ENCODE measurements at regions not wholly inside any gene's neighbourhood (a gene's known extent, or its start where the extent isn't known, plus 50 kb on each side); places are given as distances from the start of the nearest gene placed in this dataset.
"Not testable (repeated sequence)": the region's sequence is repeated elsewhere in the genome, so short reads cannot be mapped to it uniquely, and the experiment has no call there.

DNA sequence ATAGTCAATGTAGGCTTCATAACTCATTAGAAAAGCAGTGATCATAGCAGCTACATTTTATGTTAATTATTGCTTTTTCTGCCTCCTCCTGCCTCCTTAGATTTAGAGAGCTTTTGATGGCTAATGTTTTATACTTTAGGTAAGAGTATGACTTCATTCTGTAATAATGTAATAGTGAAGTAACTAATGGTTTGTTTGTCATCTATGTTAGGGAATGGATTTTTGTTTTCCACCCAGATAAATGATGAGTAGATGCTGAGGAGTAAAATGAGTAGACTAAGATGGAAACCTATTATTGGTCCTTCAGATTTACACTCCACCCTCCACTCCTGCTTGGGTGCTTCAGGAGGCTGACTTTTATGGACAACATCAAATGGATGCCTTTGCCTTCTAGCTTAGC lies 170.6 kb downstream of the CTH start:
- H3K36me3 ChIP-seq: no peaks in the 10 kb centered on the region
- in situ Hi-C loops (cut with MboI; ENCODE audit: low pct_ligation_motif_present in 1 of 4, low pct_unique_long_range_greater_than_20kb in 1 of 4, low sequenced_read_pairs in 3 of 4): no loop called here
- H3K4me1 ChIP-seq: no peaks in the 10 kb centered on the region

GRCh38 chr1:70583522-70583921 lies 172.5 kb downstream of the CTH start:
- 89 to 100% methylated on average over 1 of the region's 1 CpG for WGBS, 2 donors (ENCODE audit: low coverage in 1 of 2)

More for the DNA sequence above, 170.6 kb downstream of the CTH start:
- DNase-seq: no peak
- no peak for TF ChIP-seq POLR2AphosphoS5 (IDR thresholded peaks at IDR 0.05)
- TF ChIP-seq EP300 (IDR thresholded peaks at IDR 0.05; ENCODE audit: low read depth): no peak
- TF ChIP-seq POLR2A (IDR thresholded peaks at IDR 0.05): no peak
- TF ChIP-seq CTCF (IDR thresholded peaks at IDR 0.05): no peak
- Histone ChIP-seq H3K4me3 (no peak overlapping the region), H3K9me3 (no peaks in the 10 kb centered on the region), H3K27me3 (no peaks in the 10 kb centered on the region), H3K27ac (no peak overlapping the region)
- intact Hi-C loops (cut with DNase I; ENCODE audit: low total_unique reads): no loop called here

GRCh38 chr1:70586046-70586445 lies 175.0 kb downstream of the CTH start:
- Histone ChIP-seq H3K36me3 (no peaks in the 10 kb centered on the region), H3K4me3 (no peak overlapping the region), H3K27ac (no peak overlapping the region), H3K27me3 (no peaks in the 10 kb centered on the region), H3K4me1 (no peaks in the 10 kb centered on the region), H3K9me3 (no peaks in the 10 kb centered on the region)
- WGBS, 2 donors (ENCODE audit: low coverage in 1 of 2): 88% methylated on average over 1 of the region's 1 CpG; no CpG with 5 or more reads in 1 of the 2 donors
- DNase-seq: no peak
- TF ChIP-seq POLR2A (IDR thresholded peaks at IDR 0.05) (no peak), EP300 (IDR thresholded peaks at IDR 0.05; ENCODE audit: low read depth) (no peak), CTCF (IDR thresholded peaks at IDR 0.05) (no peak), POLR2AphosphoS5 (IDR thresholded peaks at IDR 0.05) (no peak)
- intact Hi-C loops (cut with DNase I; ENCODE audit: low total_unique reads) (no loop called here), in situ Hi-C loops (cut with MboI; ENCODE audit: low pct_ligation_motif_present in 1 of 4, low pct_unique_long_range_greater_than_20kb in 1 of 4, low sequenced_read_pairs in 3 of 4) (no loop called here)

More at GRCh38 chr1:70583522-70583921, 172.5 kb downstream of the CTH start:
- DNase-seq: no peak
- Histone ChIP-seq H3K27ac (no peak overlapping the region), H3K36me3 (no peaks in the 10 kb centered on the region), H3K27me3 (no peaks in the 10 kb centered on the region), H3K4me1 (no peaks in the 10 kb centered on the region), H3K9me3 (no peaks in the 10 kb centered on the region), H3K4me3 (no peak overlapping the region)
- in situ Hi-C loops (cut with MboI; ENCODE audit: low pct_ligation_motif_present in 1 of 4, low pct_unique_long_range_greater_than_20kb in 1 of 4, low sequenced_read_pairs in 3 of 4): no loop called here
- TF ChIP-seq CTCF (IDR thresholded peaks at IDR 0.05): no peak
- TF ChIP-seq POLR2A (IDR thresholded peaks at IDR 0.05): no peak
- no peak for TF ChIP-seq POLR2AphosphoS5 (IDR thresholded peaks at IDR 0.05)
- TF ChIP-seq EP300 (IDR thresholded peaks at IDR 0.05; ENCODE audit: low read depth): no peak
- intact Hi-C loops (cut with DNase I; ENCODE audit: low total_unique reads): no loop called here

DNA sequence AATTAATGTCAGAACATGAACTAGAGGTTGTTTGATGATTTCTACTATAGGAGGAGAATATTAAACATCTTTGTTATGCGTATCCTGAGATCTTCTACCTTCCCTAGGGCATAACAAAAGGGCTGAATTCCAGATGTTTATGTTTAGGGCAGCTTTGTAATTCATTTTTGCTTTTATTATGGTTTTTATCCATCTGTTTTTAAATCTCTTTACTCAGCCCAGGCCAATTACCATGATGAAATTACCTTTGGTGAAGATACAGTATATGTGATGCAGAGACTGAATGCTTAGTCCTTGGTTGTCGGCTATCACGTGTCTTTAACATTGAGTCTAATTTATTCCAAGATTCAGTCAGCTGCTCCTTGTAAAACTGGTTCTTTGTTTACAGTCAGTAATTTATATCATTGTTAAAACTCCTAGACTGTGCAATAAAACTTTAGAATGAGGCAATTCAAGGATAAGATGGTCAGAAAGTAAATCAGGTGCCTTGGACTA lies 176.9 kb downstream of the CTH start:
- Histone ChIP-seq H3K27me3 (no peaks in the 10 kb centered on the region), H3K27ac (no peak overlapping the region), H3K4me3 (no peak overlapping the region), H3K36me3 (no peaks in the 10 kb centered on the region), H3K4me1 (no peaks in the 10 kb centered on the region), H3K9me3 (no peaks in the 10 kb centered on the region)
- DNase-seq: no peak
- intact Hi-C loops (cut with DNase I; ENCODE audit: low total_unique reads) (no loop called here), in situ Hi-C loops (cut with MboI; ENCODE audit: low pct_ligation_motif_present in 1 of 4, low pct_unique_long_range_greater_than_20kb in 1 of 4, low sequenced_read_pairs in 3 of 4) (no loop called here)
- TF ChIP-seq POLR2AphosphoS5 (IDR thresholded peaks at IDR 0.05): no peak
- TF ChIP-seq POLR2A (IDR thresholded peaks at IDR 0.05): no peak
- TF ChIP-seq EP300 (IDR thresholded peaks at IDR 0.05; ENCODE audit: low read depth): no peak
- 30 to 39% methylated on average over 3 of the region's 3 CpGs for WGBS, 2 donors (ENCODE audit: low coverage in 1 of 2)

- H3K27me3 ChIP-seq; H3K27ac ChIP-seq; H3K36me3 ChIP-seq; in situ Hi-C loops (cut with MboI; ENCODE audit: low pct_ligation_motif_present in 1 of 4, low pct_unique_long_range_greater_than_20kb in 1 of 4, low sequenced_read_pairs in 3 of 4); H3K4me1 ChIP-seq; H3K4me3 ChIP-seq; H3K9me3 ChIP-seq; intact Hi-C loops (cut with DNase I; ENCODE audit: low total_unique reads); DNase-seq: not testable (repeated sequence)
- WGBS, 2 donors (ENCODE audit: low coverage in 1 of 2): 81 to 85% methylated on average over 2 to 3 of the region's 3 CpGs
Observed at GRCh38 chr1:70593551-70593950, 182.5 kb downstream of the CTH start.
